ENCODE measurements at regions not wholly inside any gene's neighbourhood (a gene's known extent, or its start where the extent isn't known, plus 50 kb on each side); places are given as distances from the start of the nearest gene placed in this dataset.

GRCh38 chr9:135023786-135024405 lies 63.6 kb upstream of the OLFM1 start:
- TF ChIP-seq CTCF (IDR thresholded peaks at IDR 0.05; ENCODE audit: insufficient read depth, low read depth, low read length) (no peak), EZH2 (IDR thresholded peaks at IDR 0.05; ENCODE audit: insufficient read depth, low read length) (no peak)
